Aorta (tissue), 5 donors: ENCODE measurements at regions not wholly inside any gene's neighbourhood (a gene's known extent, or its start where the extent isn't known, plus 50 kb on each side); places are given as distances from the start of the nearest gene placed in this dataset.

Source experiments
- ATAC-seq: fragments of 200-7000 bp; cut with Tn5 transposase; one replicate; pipeline ENCODE4 v1.9.1; 2022; ENCODE audit warnings: moderate library complexity; ENCODE audit not compliant: low FRiP score
- DNase-seq, 2 donors: peaks; one replicate each; pipeline ENCODE4 v3.0.0-alpha.2; 2020
- H3K27ac ChIP-seq, 2 donors: one replicate each; pipeline ENCODE4 v1.5.1; 2013; ENCODE audit warnings: low read length in 2 of 2, mild to moderate bottlenecking in 2 of 2, moderate library complexity in 2 of 2, control low read depth in 1 of 2, inconsistent platforms in 1 of 2, low read depth in 1 of 2
- H3K27me3 ChIP-seq, 2 donors: one replicate each; pipeline ENCODE4 v1.6.1; 2013; ENCODE audit warnings: control low read depth in 1 of 2, low read length in 1 of 2, mild to moderate bottlenecking in 1 of 2, moderate library complexity in 1 of 2; ENCODE audit not compliant: insufficient read depth in 2 of 2, control insufficient read depth in 1 of 2
- H3K36me3 ChIP-seq, 2 donors: one replicate each; pipeline ENCODE4 v1.6.1; 2013; ENCODE audit warnings: control low read depth in 1 of 2, low read length in 1 of 2, mild to moderate bottlenecking in 1 of 2; ENCODE audit not compliant: insufficient read depth in 2 of 2, control insufficient read depth in 1 of 2
- H3K4me1 ChIP-seq, 2 donors: one replicate each; pipeline ENCODE4 v1.6.1; 2013; ENCODE audit warnings: low read length in 2 of 2, control low read depth in 1 of 2, mild to moderate bottlenecking in 1 of 2, moderate library complexity in 1 of 2; ENCODE audit not compliant: insufficient read depth in 2 of 2, control insufficient read depth in 1 of 2
- H3K4me3 ChIP-seq, 2 donors: one replicate each; pipeline ENCODE4 v1.5.1; 2013; ENCODE audit warnings: low read length in 2 of 2, control low read depth in 1 of 2, mild to moderate bottlenecking in 1 of 2
- H3K9me3 ChIP-seq: one replicate; pipeline ENCODE4 v1.6.1; 2013; ENCODE audit warnings: mild to moderate bottlenecking, low read length; ENCODE audit not compliant: control insufficient read depth
- WGBS, 2 donors: extraction: QIAGEN DNeasy Blood & Tissue Kit; methylation state at CpG; one replicate each; pipeline ENCODE4 v1.1.7; 2013; 5-methylcytosine and 5-hydroxymethylcytosine counted together
- intact Hi-C, 2 donors: fragments of 100-400 bp; cut with DNase I; formaldehyde crosslinking; loops; one replicate each; pipeline versions ENCODE4 v1.14.2 to v1.15.0; 2022
- donor health status: healthy with polysubstance abuse.
- donor health status: Bipolar disorder and iron deficiency.
- donor health status: DM: no; HTN: no; CAD: no.
- donor health status: DM: no; HTN: no; CAD: no.
- donor health status: DM: yes; HTN: yes; CAD: no.

GRCh38 chr3:1963896-1964295, 134.8 kb upstream of the CNTN4 start:
- WGBS, 2 donors: 95% methylated on average over 3 of the region's 3 CpGs
- DNase-seq (no peak), ATAC-seq (no peak)
- Histone ChIP-seq H3K27me3 (no peaks in the 10 kb centered on the region), H3K9me3 (no peaks in the 10 kb centered on the region), H3K36me3 (no peaks in the 10 kb centered on the region), H3K27ac (no peak overlapping the region), H3K4me1 (no peaks in the 10 kb centered on the region), H3K4me3 (no peak overlapping the region)
- intact Hi-C loops: no loop called here

DNA sequence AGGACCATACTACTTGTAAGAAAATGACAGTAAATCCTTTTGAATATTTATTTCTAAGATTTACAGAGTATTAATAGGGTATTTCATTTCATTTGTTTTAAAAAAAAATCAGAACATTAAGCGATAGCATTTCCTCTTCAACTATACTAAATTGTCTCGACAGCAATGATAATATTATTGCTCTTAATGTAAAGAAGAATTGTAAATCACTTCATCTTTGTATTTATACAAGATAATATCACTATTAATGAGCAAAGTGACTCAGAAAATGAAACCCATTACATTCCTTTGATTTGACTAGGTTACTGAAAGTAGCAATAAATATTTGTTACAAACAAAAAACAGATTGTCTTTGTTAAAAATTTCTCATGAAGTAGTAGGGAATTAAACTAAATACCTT, 131.1 kb upstream of the CNTN4 start:
- Histone ChIP-seq H3K9me3 (no peaks in the 10 kb centered on the region), H3K4me3 (no peak overlapping the region), H3K36me3 (no peaks in the 10 kb centered on the region), H3K27me3 (no peaks in the 10 kb centered on the region), H3K4me1 (peaks cover 0 to 3% of the 10 kb centered on the region in 2 donors), H3K27ac (no peak overlapping the region)
- DNase-seq: no peak
- intact Hi-C loops: no loop called here
- ATAC-seq: no peak
- WGBS, 2 donors: 59 to 74% methylated on average over 2 of the region's 2 CpGs

DNA sequence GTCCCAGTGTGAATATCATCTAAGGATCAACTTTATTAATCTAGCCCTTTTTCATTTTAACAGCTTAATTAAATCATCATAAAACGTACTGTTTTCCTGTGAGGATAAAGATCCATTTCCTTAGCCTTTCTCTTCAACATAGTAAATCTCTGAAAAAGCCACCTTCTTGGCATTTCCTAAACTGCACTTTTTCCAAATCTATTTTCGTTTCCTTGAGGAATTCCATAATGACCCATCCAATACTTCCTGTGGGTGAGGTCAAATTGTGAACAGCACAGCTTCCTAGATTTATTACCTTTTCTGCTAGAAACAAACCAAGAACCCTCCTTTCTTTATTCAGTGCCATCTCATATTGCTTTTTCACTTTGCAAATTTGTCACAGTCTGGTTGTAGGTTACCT, 129.4 kb upstream of the CNTN4 start:
- intact Hi-C loops: no loop called here
- no peak overlapping the region for H3K27ac ChIP-seq
- H3K27me3 ChIP-seq: no peaks in the 10 kb centered on the region
- no peaks in the 10 kb centered on the region for H3K36me3 ChIP-seq
- H3K4me1 ChIP-seq: peaks cover 0 to 3% of the 10 kb centered on the region in 2 donors
- 34 to 36% methylated on average over 2 of the region's 2 CpGs for WGBS, 2 donors
- H3K9me3 ChIP-seq: peaks cover 3% of the 10 kb centered on the region
- no peak for DNase-seq
- H3K4me3 ChIP-seq: no peak overlapping the region
- ATAC-seq: no peak

GRCh38 chr3:1971780-1972179, 126.9 kb upstream of the CNTN4 start:
- DNase-seq (no peak), ATAC-seq (no peak)
- no peaks in the 10 kb centered on the region for H3K27me3 ChIP-seq
- no peak overlapping the region for H3K27ac ChIP-seq
- no peaks in the 10 kb centered on the region for H3K36me3 ChIP-seq
- peaks cover 0 to 3% of the 10 kb centered on the region in 2 donors for H3K4me1 ChIP-seq
- H3K4me3 ChIP-seq: no peak overlapping the region
- WGBS, 2 donors: 67 to 68% methylated on average over 1 of the region's 1 CpG
- intact Hi-C loops: loop anchor here in 1 of 2 donors (5.0 kb wide), 1 partner anchor 106 kb away; no protein-coding TSS in a partner anchor
- peaks cover 3% of the 10 kb centered on the region for H3K9me3 ChIP-seq

DNA sequence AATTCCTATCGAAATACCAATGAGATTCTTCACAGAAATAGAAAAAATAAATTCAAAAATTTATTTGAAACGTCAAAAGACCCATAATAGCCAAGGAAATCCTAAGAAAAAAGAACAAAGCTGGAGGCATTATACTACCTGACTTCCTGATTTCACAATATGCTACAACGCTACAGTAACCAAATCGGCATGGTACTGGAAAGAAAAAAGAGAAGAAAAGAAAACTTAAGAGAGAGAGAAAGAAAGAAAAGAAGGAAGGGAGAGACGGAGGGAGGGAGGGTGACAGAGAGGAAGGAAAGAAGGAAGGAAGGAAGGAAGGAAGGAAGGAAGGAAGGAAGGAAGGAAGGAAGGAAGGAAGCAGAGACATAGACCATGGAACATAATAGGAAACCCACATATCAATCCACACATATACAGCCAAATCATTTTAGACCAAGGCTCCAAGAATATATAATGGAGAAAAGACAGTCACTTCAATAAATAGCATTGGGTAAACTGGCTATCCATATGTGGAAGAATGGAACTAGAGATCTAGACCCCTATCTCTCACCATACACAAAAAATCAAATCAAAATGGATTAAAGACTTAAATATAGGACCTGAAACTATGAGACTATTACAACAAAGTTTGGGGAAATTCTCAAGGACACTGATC, 118.6 kb upstream of the CNTN4 start:
- DNase-seq: no peak
- WGBS, 2 donors: 85 to 93% methylated on average over 5 of the region's 5 CpGs
- no peak overlapping the region for H3K27ac ChIP-seq
- no peaks in the 10 kb centered on the region for H3K9me3 ChIP-seq
- H3K4me3 ChIP-seq: no peak overlapping the region
- H3K4me1 ChIP-seq: no peaks in the 10 kb centered on the region
- intact Hi-C loops: no loop called here
- H3K36me3 ChIP-seq: no peaks in the 10 kb centered on the region
- H3K27me3 ChIP-seq: no peaks in the 10 kb centered on the region
- ATAC-seq: no peak

GRCh38 chr3:1987980-1988379, 110.7 kb upstream of the CNTN4 start:
- intact Hi-C loops: no loop called here
- H3K27me3 ChIP-seq: no peaks in the 10 kb centered on the region
- 54 to 63% methylated on average over 3 of the region's 3 CpGs for WGBS, 2 donors
- H3K27ac ChIP-seq: no peak overlapping the region
- no peak overlapping the region for H3K4me3 ChIP-seq
- no peak for DNase-seq
- ATAC-seq: no peak
- H3K4me1 ChIP-seq: no peaks in the 10 kb centered on the region
- H3K9me3 ChIP-seq: no peaks in the 10 kb centered on the region
- no peaks in the 10 kb centered on the region for H3K36me3 ChIP-seq

- ATAC-seq (no peak), DNase-seq (no peak)
- intact Hi-C loops: no loop called here
- Histone ChIP-seq H3K27me3 (no peaks in the 10 kb centered on the region), H3K4me3 (no peak overlapping the region), H3K36me3 (no peaks in the 10 kb centered on the region), H3K9me3 (no peaks in the 10 kb centered on the region), H3K4me1 (no peaks in the 10 kb centered on the region), H3K27ac (no peak overlapping the region)
- 96 to 98% methylated on average over 1 of the region's 1 CpG for WGBS, 2 donors
Measured at GRCh38 chr3:1998739-1999138, 99.9 kb upstream of the CNTN4 start.

GRCh38 chr3:2001306-2002108, 97.2 kb upstream of the CNTN4 start:
- Histone ChIP-seq H3K27ac (no peak overlapping the region), H3K4me3 (no peak overlapping the region), H3K36me3 (no peaks in the 10 kb centered on the region), H3K4me1 (no peaks in the 10 kb centered on the region), H3K9me3 (no peaks in the 10 kb centered on the region), H3K27me3 (no peaks in the 10 kb centered on the region)
- ATAC-seq (no peak), DNase-seq (no peak)
- intact Hi-C loops: no loop called here
- WGBS, 2 donors: 85 to 88% methylated on average over 9 of the region's 9 CpGs

DNA sequence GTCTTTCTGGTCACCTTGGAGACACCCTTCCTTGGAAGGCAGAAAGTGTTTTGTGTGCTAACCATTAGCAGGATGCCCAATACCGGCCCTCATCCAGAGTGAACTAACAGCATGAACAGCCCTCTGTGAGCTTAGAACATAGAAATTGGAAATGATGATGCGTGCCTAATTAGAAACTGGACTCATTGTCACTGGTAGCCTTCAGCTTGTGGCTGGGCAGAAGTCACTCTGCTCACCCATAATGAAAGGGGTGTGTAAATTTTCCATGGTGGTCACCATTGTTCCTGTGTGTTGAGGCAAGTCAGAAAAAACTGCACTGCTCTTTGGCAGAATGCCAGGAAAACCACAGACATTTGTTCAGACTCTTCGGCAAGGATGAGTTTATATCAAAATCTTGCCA, 74.7 kb upstream of the CNTN4 start:
- no peaks in the 10 kb centered on the region for H3K9me3 ChIP-seq
- no peaks in the 10 kb centered on the region for H3K27me3 ChIP-seq
- WGBS, 2 donors: 83% methylated on average over 3 of the region's 3 CpGs
- H3K36me3 ChIP-seq: no peaks in the 10 kb centered on the region
- no peak overlapping the region for H3K27ac ChIP-seq
- intact Hi-C loops: no loop called here
- ATAC-seq (no peak), DNase-seq (no peak)
- no peak overlapping the region for H3K4me3 ChIP-seq
- no peaks in the 10 kb centered on the region for H3K4me1 ChIP-seq
